ENCODE measurements at regions not wholly inside any gene's neighbourhood (a gene's known extent, or its start where the extent isn't known, plus 50 kb on each side); places are given as distances from the start of the nearest gene placed in this dataset.

GRCh38 chr12:68452078-68452715, 120.0 kb upstream of the MDM1 start:
- no peak for DNase-seq

GRCh38 chr12:68453278-68453677, 121.1 kb upstream of the MDM1 start:
- no peak for DNase-seq

- no peak for DNase-seq
Measured at GRCh38 chr12:68453876-68454275, 121.7 kb upstream of the MDM1 start.

GRCh38 chr12:68454892-68455291, 122.7 kb upstream of the MDM1 start:
- DNase-seq: no peak

GRCh38 chr12:68455691-68456345, 123.7 kb upstream of the MDM1 start:
- peak in 1 of 2 donors; percentile 10 for DNase-seq

GRCh38 chr12:68458866-68459265, 126.7 kb upstream of the MDM1 start:
- DNase-seq: no peak

GRCh38 chr12:68460236-68460635, 128.1 kb upstream of the MDM1 start:
- DNase-seq: no peak

GRCh38 chr12:68461645-68462044, 129.5 kb upstream of the MDM1 start:
- DNase-seq: no peak

- DNase-seq: no peak
Measured at GRCh38 chr12:68462803-68463202, 130.6 kb upstream of the MDM1 start.

- DNase-seq: no peak
Measured at GRCh38 chr12:68465227-68465626, 133.1 kb upstream of the MDM1 start.

- DNase-seq: no peak
Measured at GRCh38 chr12:68467514-68467913, 135.4 kb upstream of the MDM1 start.

- no peak for DNase-seq
Measured at GRCh38 chr12:68468036-68468435, 135.9 kb upstream of the MDM1 start.

- DNase-seq: no peak
Measured at GRCh38 chr12:68469113-68469512, 137.0 kb upstream of the MDM1 start.

- DNase-seq: no peak
Measured at GRCh38 chr12:68470664-68471328, 138.6 kb upstream of the MDM1 start.

GRCh38 chr12:68474467-68475204, 136.1 kb upstream of the RAP1B start:
- DNase-seq: no peak

- DNase-seq: no peak
Measured at GRCh38 chr12:68476794-68477193, 133.9 kb upstream of the RAP1B start.

GRCh38 chr12:68477261-68477772, 133.4 kb upstream of the RAP1B start:
- DNase-seq: no peak

- no peak for DNase-seq
Measured at GRCh38 chr12:68477906-68478305, 132.8 kb upstream of the RAP1B start.

- no peak for DNase-seq
Measured at GRCh38 chr12:68478516-68479260, 132.0 kb upstream of the RAP1B start.

- DNase-seq: no peak
Measured at GRCh38 chr12:68479261-68479895, 131.3 kb upstream of the RAP1B start.

- no peak for DNase-seq
Measured at GRCh38 chr12:68479896-68480291, 130.8 kb upstream of the RAP1B start.

- DNase-seq: no peak
Measured at GRCh38 chr12:68480526-68480925, 130.2 kb upstream of the RAP1B start.

All from stimulated activated CD4-positive, alpha-beta T cell treated with anti-CD3 and anti-CD28 coated beads, Interleukin-2, amount 100 ng/mL, for 24 hours (primary cell).